ENCODE measurements at regions not wholly inside any gene's neighbourhood (a gene's known extent, or its start where the extent isn't known, plus 50 kb on each side); places are given as distances from the start of the nearest gene placed in this dataset.

- TF ChIP-seq MAX (IDR thresholded peaks at IDR 0.05): no peak
- no peak for TF ChIP-seq ELK1 (IDR thresholded peaks at IDR 0.05; ENCODE audit: low read depth, low read length)
- TF ChIP-seq CTCF (IDR thresholded peaks at IDR 0.05): no peak
- TF ChIP-seq REST (IDR thresholded peaks at IDR 0.05): no peak
- TF ChIP-seq SREBF2 (IDR thresholded peaks at IDR 0.05): no peak
- no peak for TF ChIP-seq EP300 (IDR thresholded peaks at IDR 0.05)
- TF ChIP-seq CHD2 (IDR thresholded peaks at IDR 0.05; ENCODE audit: low read length, partially characterized antibody): no peak
- TF ChIP-seq PBX3 (IDR thresholded peaks at IDR 0.05): no peak
- TF ChIP-seq POLR2A (IDR thresholded peaks at IDR 0.05; ENCODE audit: low read length): no peak
- no peak for TF ChIP-seq MAFK (IDR thresholded peaks at IDR 0.05; ENCODE audit: partially characterized antibody)
- TF ChIP-seq HDAC2 (IDR thresholded peaks at IDR 0.05): no peak
- no peak for TF ChIP-seq KDM1A (IDR thresholded peaks at IDR 0.05; ENCODE audit: low read depth)
- no peak for TF ChIP-seq USF2 (IDR thresholded peaks at IDR 0.05)
- TF ChIP-seq ZC3H11A (IDR thresholded peaks at IDR 0.05): no peak
These were observed 227.7 kb upstream of the GRAMD2B start for GRCh38 chr5:126195410-126196100.
